NOMO-1 treated with dmso at 0.1 percent for 144 hours (cell line): ENCODE measurements at regions not wholly inside any gene's neighbourhood (a gene's known extent, or its start where the extent isn't known, plus 50 kb on each side); places are given as distances from the start of the nearest gene placed in this dataset.

Source experiments
- DNase-seq: peaks from one replicate; lab custom pipeline; 2025; ENCODE audit not compliant: unreplicated experiment; lab: John Stamatoyannopoulos, UW

DNA sequence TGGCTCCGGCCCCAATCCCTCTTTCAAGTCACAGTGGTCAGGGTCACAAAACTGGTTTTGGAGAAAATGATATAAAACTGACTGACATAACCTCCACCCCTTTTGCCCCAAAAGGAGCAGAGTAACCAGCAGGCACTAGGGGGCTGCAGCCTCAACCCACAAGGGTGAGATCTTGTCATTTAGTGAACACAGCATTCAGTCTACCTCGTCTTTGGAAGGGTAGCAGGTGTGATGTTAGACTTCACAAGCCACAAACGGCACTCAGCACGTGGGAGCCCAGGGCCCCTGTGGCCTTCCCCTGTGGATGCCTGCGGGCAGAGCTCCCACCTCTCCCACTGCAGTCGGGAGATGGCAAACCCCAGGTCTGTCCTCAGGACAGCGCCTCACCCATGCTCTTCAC is 372.1 kb upstream of the MYT1L start:
- DNase-seq: no peak

DNA sequence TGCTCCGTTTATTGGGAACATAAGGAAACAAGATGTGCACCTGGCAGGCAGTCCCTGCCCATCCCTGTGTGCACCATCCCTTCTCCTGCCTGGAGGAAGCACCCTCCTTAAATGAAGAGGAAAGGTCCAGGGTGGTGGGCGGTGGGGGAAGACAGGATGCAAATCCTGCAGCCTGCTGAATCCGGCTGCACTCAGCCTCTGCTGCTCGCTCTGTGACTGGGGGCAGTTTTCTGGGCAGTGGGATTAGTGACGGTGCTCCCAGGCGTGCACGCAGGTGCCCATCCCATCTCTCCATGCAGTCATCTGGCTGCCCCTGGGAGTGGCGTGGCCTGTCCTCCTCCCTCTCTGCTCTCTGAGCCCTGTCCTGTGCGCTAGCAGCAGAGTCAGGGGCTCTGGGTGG is 371.3 kb upstream of the MYT1L start:
- DNase-seq: no peak

DNA sequence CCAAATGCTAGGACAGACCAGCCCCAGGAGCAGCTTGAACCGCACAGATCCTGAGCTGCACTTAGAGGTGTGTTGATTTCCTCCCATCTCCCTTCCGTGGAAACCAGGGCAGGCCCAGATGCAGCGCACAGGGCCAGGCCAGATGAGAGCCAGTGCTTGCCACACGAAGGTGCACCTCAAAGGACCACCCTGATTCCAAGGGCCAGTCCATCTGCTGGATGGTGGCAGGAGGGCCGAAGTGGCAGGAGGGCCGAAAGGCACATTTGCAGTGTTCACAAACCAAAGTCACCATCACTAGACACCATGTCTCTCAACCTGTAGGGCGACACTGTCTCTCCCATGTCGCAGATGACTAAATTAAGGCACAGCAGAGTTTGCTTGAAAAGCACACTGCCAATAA is 370.7 kb upstream of the MYT1L start:
- no peak for DNase-seq

DNA sequence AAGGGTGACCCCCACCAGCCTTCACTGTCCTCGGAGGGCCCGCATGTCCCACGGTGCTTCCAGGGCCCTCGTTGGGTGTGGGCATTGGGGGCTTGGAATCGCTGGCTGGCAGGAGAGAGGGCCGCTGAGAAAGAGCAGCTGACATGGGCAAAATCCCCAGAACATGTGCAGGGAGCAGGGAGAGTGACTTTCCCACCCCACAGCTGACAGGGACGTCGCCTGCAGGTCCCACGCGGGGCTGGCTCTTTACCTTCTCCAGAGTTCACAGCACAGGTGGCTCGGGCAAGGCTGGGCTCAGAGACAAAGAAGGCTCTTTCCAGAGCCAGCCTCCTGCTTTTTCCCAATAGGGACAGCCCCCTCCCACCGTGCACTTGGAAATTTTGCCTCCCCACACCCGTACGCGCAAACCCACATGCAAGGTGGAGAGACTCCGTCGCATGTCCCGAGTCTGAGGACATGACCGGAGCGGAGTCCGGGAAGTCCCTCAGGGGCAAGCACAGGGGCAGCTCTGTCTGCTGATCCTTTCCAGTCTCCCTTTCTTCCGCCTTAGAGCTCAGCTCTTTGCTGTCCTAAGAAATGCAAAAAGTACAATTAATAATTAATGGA is 370.2 kb upstream of the MYT1L start:
- no peak for DNase-seq

DNA sequence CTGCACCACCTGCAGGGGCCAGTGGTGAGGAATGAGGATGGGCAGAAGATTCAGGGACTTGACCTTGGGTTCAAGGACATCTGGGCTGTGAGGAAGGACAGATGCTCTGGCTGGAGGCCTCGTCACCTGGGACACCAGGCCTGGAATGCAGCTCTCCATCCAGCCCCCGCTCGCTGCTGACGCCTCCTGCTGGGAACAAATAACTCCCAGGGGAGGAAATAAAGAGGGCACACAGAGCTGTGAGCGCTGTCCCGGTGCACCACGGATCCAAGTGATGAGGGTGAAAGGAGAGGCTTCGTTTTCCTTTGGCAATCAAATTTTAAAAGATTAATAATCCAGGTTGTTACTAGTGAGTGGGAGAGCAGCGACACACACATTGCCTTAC is 368.0 kb upstream of the MYT1L start:
- DNase-seq: no peak

DNA sequence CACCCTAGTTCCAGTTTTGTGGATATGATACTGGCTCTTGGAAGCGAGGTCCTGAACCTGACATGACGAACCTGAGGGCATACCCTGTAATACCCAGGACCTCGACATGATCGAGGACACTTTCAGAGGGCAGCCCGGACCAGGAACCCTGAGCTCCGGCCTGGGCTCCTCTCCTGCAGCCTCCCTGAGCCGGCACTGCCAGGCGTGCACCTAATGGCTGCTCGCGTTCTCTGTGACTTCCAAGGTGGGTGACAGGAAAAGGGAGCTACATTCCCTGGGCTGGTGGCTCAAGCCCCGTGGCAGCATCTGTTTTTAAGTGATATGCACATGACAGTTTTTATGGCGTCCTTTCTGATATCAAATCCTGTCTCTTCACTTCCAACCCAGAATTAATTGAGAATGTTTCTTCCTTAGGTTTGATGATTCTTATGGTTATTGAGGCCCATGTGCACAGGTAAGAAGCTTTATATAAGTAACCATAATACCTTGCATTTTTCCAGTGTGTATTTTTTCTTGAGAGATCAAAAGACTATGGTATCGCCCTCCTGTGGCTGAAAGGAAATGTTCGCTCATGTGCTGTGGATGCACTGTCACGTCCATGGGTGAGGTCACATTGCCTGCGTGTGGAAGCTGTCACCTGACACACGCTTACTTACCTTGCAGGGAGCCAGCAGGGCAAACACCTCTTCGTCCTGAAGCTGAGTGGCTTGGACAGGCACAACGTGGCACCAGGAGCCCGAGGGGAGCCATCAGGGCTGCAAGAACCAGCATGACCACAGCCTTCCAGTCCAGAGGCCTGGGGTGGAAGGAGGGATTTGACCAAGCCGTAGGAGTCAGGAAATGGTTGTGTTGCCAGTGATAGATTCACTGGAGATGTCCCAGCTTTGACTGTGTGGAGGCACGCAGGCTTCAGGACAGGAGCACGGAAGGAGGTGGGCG is 367.4 kb upstream of the MYT1L start:
- DNase-seq: no peak

DNA sequence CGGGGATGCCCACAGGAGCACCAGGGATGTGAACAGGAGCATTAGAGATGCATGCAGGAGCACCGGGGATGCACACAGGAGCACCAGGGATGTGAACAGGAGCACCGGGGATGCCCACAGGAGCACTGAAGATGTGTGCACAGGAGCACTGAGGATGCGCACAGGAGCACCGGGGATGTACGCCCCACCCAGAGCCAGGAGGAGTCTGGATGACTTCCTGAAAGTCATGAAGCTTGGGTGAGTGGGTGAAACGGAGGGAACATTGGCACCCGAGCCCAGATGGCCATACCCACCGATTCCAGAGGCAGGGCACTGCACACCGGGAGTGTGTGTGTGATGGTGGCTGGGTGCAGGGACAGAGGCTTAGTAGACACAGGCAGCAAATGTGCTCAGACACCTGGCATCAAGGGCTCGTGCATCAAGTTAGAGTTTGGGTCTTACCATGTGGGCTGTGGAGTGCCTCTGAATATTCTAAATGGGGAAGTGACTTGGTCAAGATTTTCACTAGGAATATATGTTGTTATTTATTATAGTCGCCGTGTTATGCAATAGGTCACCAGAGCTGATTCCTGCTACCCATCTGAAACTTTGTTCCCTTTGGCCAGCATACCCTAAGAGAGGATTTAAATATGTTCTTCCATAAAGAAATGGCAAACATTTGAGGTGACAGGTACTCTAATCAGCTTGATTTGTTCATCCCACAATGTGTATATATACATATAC is 365.8 kb upstream of the MYT1L start:
- no peak for DNase-seq

DNA sequence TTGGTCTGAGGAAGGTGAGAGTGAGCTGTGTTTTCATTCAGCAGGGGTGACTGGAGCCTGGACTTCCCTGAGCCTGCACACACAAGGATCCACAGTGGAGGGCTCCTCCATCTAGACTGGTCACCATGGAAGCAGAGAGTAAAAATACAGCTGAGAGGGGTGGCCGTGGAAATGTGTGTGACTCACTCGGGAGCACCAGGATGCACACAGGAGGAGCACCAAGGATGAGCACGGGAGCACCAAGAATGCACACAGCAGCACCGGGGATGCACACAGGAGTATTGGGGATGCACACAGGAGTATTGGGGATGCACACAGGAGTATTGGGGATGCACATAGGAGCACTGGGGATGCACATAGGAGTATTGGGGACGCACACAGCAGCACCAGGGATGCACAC is 365.2 kb upstream of the MYT1L start:
- DNase-seq: no peak

DNA sequence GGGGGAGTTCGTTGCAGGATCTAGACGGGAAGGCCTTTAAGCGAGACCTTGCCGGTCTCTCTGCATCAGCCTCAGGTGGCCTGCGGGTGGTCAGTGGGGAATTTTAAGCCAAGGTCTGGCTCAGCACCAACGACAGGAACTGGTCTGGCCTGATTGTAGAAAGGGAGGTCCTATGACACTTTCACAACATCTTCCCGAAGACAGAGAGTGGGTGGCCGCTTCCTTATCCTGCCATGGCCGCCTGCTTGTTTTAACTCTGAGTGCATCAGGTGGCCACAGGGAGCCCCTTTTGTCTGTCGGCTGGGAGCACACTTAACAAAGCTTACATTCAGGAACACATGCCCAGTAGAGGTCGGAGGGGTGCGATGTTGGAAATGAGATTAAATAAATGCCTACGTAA is 363.7 kb upstream of the MYT1L start:
- DNase-seq: no peak

DNA sequence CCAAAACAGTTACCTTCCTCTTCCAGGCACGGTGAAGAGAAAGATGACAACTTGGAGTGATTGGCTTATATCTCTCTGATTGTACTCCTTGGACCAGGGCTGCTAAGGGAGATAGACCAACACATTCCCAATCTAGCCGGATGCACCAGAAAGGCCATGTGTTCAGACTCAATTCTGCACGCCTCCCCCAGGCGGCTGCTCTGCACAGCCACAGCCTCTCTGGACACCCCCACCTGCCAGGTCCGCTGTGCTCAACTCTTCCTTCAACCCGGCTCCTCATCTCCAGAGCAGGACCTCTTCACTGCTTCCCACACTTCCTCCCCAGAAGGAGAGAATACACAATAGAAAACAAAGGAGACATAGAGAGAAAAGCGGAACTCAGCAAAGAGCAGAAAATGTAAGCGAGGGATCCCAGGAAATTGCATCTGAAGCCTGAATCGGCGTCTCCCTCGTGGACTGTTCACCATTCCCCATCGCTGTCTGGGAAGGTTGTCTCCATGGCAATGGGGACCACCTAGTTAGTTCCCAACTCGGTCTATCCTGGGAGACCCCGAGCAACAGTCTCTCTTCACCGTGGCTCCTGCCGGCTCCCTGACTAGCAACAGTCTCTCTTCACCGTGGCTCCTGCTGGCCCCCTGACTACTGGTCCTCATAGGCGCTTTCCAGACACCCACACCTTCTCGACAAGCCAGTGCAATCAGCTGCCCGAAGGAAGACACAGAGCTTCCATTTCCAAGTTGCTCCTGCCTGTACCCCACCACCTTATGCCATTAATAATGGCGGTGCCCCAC is 361.7 kb upstream of the MYT1L start:
- DNase-seq: no peak

DNA sequence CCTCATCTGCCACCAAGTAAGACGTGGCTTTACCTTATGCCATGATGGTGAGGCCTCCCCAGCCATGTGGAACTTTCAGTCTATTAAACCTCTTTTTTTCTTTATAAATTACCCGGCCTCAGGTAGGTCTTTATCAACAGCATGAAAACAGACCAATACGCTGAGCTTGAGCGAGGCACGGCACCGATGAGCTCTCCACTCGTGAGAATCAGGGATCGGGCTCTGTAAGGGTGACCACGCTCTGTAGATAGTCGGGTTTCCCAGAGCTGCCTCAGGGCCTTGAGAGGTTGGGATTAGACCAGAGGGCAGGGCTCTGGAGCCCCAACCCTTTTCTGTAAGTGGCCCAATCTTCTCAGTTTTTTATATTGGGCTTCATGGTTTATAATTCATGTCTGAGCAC is 360.3 kb upstream of the MYT1L start:
- no peak for DNase-seq

DNA sequence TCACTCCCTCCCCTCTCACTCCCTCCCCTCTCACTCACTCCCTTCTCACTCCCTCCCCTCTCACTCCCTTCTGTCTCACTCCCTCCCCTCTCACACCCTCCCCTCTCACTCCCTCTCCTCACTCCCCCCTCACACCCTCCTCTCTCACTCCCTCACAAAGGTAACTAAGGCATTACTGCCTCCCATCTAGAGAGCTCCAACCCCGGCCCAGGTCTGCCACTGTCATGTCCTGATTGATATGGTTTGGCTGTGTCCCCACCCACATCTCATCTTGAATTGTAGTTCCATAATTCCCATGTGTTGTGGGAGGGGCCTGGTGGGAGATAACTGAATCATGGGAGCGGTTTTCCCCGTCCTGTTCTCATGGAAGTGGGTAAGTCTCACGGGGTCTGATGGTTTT is 359.9 kb upstream of the MYT1L start:
- no peak for DNase-seq

DNA sequence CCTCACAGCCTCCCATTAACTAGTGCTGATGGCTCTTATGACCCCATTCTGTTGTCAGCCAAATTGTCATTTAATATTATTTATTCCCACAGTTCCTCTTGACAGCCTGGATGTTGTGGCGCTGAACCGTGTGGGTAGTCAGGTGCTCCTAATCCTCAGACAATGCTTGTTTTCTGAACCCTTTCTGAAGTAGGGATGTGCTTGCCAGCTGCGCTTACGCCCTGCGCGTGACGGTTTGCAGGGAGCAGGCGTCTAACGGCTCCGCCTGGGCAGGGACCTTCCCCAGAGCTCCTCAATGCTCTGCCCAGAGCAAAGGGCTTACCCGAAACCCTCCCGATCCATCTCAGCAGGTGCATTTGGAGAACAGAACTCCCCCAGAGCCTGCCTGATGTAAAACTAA is 358.2 kb upstream of the MYT1L start:
- DNase-seq: no peak

DNA sequence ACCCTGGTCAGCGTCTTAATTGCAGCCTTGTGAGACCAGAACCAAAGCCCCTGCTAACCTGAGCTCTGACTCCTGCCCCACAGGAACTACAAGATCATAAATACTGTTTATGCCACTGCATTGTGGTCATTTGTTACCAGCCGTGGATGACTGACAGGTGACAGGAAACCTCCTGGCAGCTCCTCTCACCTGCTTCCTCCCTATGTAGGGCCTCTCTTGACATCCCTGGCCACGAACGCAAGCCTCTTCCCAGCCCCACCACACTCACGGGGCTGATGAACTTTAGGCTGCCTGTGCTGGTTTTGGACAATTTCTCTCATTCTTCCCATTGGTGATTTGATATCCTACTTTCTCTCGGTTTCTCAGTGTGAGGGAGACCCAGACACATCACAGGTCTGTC is 357.2 kb upstream of the MYT1L start:
- no peak for DNase-seq

DNA sequence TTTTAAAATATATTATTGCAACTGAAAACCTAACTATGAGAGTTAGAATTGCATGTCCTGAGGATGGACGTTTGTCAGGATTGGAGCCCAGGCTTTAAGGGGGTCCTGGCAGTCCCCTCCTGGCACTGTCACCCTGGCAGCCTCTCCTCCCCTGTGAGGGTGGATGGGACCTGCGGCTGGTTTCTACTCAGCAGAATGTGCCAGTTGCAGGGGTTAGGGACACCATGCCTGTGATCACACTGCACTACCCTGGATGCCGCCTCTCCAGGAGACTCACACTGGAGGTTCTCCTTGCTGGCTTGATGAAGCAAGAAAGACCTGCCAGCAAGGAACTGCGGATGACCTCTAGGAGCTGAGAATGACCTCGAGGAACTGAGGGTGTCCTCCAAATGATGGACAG is 356.7 kb upstream of the MYT1L start:
- DNase-seq: no peak

DNA sequence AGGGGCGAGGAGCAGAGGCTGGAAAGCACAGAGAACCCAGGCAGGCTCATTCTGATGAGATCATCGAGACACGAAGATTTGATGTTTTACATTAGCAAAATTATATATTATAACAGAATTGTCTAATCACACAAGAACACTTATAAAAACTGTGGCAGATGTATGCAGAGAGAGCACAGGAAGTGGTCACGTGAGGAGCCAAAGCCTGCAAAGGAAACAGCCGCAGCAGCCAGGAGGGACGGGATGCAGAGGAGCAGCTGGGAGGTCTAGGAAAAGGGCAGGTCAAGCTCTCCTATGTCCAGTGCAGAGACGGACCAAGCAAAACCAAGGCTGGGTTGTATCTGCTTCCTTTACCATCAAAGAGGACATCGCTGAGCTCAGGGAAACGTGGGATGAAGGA is 355.1 kb upstream of the MYT1L start:
- no peak for DNase-seq

DNA sequence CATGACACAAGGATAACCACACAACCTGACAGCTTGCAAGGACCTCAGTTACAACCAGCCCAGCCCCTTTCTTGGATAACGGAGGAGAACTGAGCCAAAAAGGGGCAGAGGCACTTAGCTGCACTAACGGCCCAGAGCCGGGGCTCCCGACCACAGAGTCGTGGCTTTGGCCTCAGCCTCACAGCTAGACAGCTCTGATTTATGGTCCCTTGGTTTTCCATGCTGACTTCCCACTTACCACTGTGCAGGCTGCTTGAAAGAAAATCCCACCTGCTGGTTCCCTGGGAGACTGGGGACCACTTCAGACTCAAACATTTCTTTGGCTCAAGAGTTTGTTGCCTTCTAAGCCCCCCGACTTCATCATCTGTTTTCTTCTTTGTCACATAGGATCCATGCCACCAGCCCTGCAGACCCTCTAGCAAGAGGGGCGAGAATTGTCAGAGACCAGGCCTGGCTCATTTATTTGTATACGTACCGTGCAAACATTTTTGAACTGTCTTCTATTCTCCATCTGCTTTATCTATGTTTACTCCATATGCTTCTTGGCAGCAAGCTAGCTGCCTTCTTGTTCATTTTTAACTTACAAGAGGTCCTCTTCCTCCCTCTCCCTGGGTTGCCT is 352.6 kb upstream of the MYT1L start:
- no peak for DNase-seq

DNA sequence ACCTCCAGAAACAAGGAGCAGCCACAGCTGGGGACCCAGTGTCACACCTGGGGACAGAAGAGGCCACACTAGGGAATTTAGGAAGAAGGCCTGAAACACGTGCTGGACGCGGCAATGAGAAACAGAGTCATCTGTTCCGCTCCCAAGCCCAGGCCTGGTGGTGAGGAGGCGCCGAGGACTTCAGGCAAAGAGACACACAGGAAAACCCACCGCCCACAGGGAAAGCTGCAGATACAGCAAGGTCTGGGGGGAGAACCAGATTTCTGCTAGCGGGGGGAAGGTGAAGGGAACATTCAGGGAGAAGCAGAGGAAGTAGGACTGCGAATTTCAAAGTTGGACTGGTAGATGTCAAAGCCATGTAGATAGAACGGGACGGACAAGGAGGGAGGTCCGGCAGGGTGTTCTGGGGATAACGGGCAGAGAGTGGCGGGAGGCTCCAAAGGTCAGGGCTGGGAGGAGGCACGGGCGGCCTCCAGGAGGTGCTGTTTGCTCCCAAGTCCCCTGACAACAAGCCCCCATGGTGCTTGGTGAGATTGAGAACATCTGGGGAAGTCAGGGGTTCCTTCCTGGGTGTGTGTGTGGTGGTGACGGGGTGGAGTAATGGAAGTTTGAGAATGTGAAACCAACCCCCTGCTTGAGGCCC is 351.7 kb upstream of the MYT1L start:
- no peak for DNase-seq

DNA sequence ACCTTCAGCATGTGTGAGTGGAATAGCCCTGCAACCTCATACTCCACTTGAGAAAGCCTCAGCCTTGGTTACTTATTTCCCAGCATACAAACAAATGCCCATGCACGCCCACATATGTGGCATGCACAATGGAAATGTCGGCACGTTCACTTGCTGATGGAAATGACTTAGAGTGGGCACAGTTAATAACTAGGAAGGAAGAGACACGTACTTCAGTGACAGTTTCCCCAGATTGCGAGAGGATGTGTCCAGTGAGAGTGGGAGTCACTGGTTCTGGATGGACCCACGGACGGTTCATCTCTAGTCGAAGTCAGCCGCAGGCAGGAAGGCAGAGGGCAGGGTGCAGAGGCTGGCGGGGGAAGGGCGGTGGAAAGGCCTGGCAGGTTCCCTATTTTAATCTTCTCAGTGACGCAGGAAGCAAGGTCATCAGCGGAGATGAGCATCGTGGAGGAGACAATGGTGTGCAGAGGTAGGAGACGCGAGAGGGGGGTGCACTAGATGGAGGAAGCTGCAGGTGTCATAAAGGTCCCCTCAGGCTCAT is 350.7 kb upstream of the MYT1L start:
- DNase-seq: peak; percentile 30

DNA sequence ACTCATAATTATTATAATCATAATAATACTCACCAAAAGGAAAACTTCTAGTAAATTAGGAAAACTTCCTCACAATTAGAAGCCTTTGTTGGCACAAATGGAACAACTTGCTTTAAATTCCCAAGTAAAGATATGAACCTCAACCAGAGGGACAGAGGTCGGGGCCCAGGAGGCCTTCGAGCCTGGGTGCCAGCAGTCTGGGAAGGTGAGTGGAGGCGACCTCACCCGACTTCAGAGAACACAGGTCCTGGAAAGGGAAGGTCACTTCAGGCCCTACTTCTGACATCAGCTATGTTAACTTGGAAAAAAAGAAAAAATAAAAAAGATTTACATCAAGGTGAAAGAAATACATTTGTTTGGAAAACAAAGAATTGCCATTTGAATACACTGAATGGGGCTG is 350.0 kb upstream of the MYT1L start:
- no peak for DNase-seq
